GM23338 (cell line): ENCODE measurements at regions not wholly inside any gene's neighbourhood (a gene's known extent, or its start where the extent isn't known, plus 50 kb on each side); places are given as distances from the start of the nearest gene placed in this dataset.

ENCODE experiments used
- ATAC-seq: fragments of 200-7000 bp; cut with Tn5 transposase; 3 replicates; pipeline ENCODE4 v1.9.1; 2020
- DNase-seq: peaks from one replicate; pipeline ENCODE4 v3.0.0-alpha.2; 2015; ENCODE audit warnings: low spot score
- H2AFZ ChIP-seq: fragments of 200-600 bp; sonication (generic); 2 replicates; pipeline ENCODE4 v1.8.0; 2016; ENCODE audit warnings: antibody characterized with exemption, mild to moderate bottlenecking, moderate library complexity
- H3F3A ChIP-seq: fragments of 200-600 bp; sonication (generic); replicated peaks from 2 replicates; pipeline ENCODE4 v1.8.0; 2017; ENCODE audit warnings: antibody characterized with exemption, mixed run types, low read depth
- H3K27ac ChIP-seq: fragments of 200-600 bp; sonication (generic); 2 replicates; pipeline ENCODE4 v1.6.1; 2016; ENCODE audit warnings: low read depth
- H3K27me3 ChIP-seq: fragments of 200-600 bp; sonication (generic); 2 replicates; pipeline ENCODE4 v1.8.0; 2016; ENCODE audit warnings: mild to moderate bottlenecking, mixed run types, moderate library complexity; ENCODE audit not compliant: insufficient read depth
- H3K36me3 ChIP-seq: fragments of 200-600 bp; sonication (generic); 2 replicates; pipeline ENCODE4 v1.8.0; 2016; ENCODE audit warnings: mild to moderate bottlenecking; ENCODE audit not compliant: insufficient read depth
- H3K4me1 ChIP-seq: fragments of 200-600 bp; sonication (generic); 2 replicates; pipeline ENCODE4 v1.8.0; 2016; ENCODE audit warnings: mild to moderate bottlenecking, moderate library complexity; ENCODE audit not compliant: insufficient read depth
- H3K4me2 ChIP-seq: fragments of 200-600 bp; sonication (generic); 2 replicates; pipeline ENCODE4 v1.7.1; 2017; ENCODE audit warnings: mixed run types
- H3K4me3 ChIP-seq: fragments of 200-600 bp; sonication (generic); 2 replicates; pipeline ENCODE4 v1.6.1; 2016; ENCODE audit warnings: mixed run types
- H3K79me2 ChIP-seq: fragments of 200-600 bp; sonication (generic); replicated peaks from 2 replicates; pipeline ENCODE4 v1.8.0; 2017; ENCODE audit warnings: mild to moderate bottlenecking; ENCODE audit not compliant: insufficient read depth
- H3K9me2 ChIP-seq: fragments of 200-600 bp; sonication (generic); 2 replicates; pipeline ENCODE4 v1.8.0; 2017; ENCODE audit not compliant: insufficient read depth
- H4K20me1 ChIP-seq: fragments of 200-600 bp; sonication (generic); replicated peaks from 2 replicates; pipeline ENCODE4 v1.8.0; 2017; ENCODE audit warnings: mild to moderate bottlenecking; ENCODE audit not compliant: insufficient read depth
- H3K27ac Mint-ChIP-seq: 2 replicates; pipeline ENCODE4 v1.8.0; 2020; ENCODE audit warnings: inconsistent platforms, mild to moderate bottlenecking, moderate library complexity, mixed read lengths
- H3K27me3 Mint-ChIP-seq: 3 replicates; pipeline ENCODE4 v1.8.0; 2022; ENCODE audit warnings: low read depth, mild to moderate bottlenecking, moderate library complexity, mixed read lengths, inconsistent platforms; ENCODE audit not compliant: insufficient read depth, poor library complexity
- H3K36me3 Mint-ChIP-seq: 3 replicates; pipeline ENCODE4 v1.8.0; 2021; ENCODE audit warnings: low read depth, mild to moderate bottlenecking, inconsistent platforms, moderate library complexity, mixed read lengths
- H3K4me1 Mint-ChIP-seq: 3 replicates; pipeline ENCODE4 v1.8.0; 2020; ENCODE audit warnings: mild to moderate bottlenecking, inconsistent platforms, mixed read lengths
- H3K4me3 Mint-ChIP-seq: 3 replicates; pipeline ENCODE4 v1.8.0; 2021; ENCODE audit warnings: moderate library complexity, mild to moderate bottlenecking, inconsistent platforms, mixed read lengths
- H3K9me3 Mint-ChIP-seq: 3 replicates; pipeline ENCODE4 v1.8.0; 2020; ENCODE audit warnings: moderate library complexity, mild to moderate bottlenecking, inconsistent platforms, mixed read lengths
- CREB1 ChIP-seq: fragments of 250-450 bp; sonication (Bioruptor Pico); IDR thresholded peaks from 2 replicates; pipeline ENCODE4 v1.5.0; 2020; ENCODE audit warnings: low read depth, mild to moderate bottlenecking, moderate library complexity
- CTCF ChIP-seq, 2 experiments: fragments of 200-600 bp in 1 of 2; sonication (generic) in 1 of 2; conservative IDR thresholded peaks; 2 replicates each; pipeline versions ENCODE4 v1.5.1 to v1.6.1; 2016 to 2017; ENCODE audit warnings: antibody characterized with exemption in 2 of 2, low read depth in 2 of 2, mild to moderate bottlenecking in 2 of 2, moderate library complexity in 1 of 2
- EZH2 ChIP-seq: fragments of 200-600 bp; sonication (generic); IDR thresholded peaks from one replicate; pipeline ENCODE4 v1.8.0; 2017; ENCODE audit warnings: antibody characterized with exemption, mild to moderate bottlenecking, low read depth; ENCODE audit not compliant: unreplicated experiment
- JUNB ChIP-seq: IDR thresholded peaks from one replicate; pipeline ENCODE4 v1.6.1; 2016; ENCODE audit warnings: antibody characterized with exemption; ENCODE audit not compliant: unreplicated experiment
- ZNF462 ChIP-seq: fragments of 250-450 bp; sonication (Bioruptor Pico); IDR thresholded peaks from 2 replicates; pipeline ENCODE4 v1.5.0; 2020; ENCODE audit warnings: mild to moderate bottlenecking, moderate library complexity

- Histone ChIP-seq H3K4me1 (no peaks in the 10 kb centered on the region), H3K9me2 (no peaks in the 10 kb centered on the region), H3K79me2 (no peaks in the 10 kb centered on the region), H4K20me1 (no peaks in the 10 kb centered on the region), H2AFZ (no peak overlapping the region), H3K4me3 (no peak overlapping the region), H3F3A (no peaks in the 10 kb centered on the region), H3K36me3 (no peaks in the 10 kb centered on the region), H3K27ac (no peak overlapping the region), H3K27me3 (no peaks in the 10 kb centered on the region), H3K4me2 (no peak overlapping the region)
- no peak overlapping the region for H3K4me3 Mint-ChIP-seq
- H3K27me3 Mint-ChIP-seq, result no peaks in the 10 kb centered on the region
- no peak for DNase-seq
- no peak overlapping the region for H3K27ac Mint-ChIP-seq
- H3K9me3 Mint-ChIP-seq, result no peaks in the 10 kb centered on the region
- no peak for TF ChIP-seq EZH2
- no peak for TF ChIP-seq CTCF (conservative IDR thresholded peaks at IDR 0.05; ENCODE audit: low read depth in 2 of 2)
- TF ChIP-seq JUNB, result no peak
- no peak for TF ChIP-seq CREB1 (CRISPR knock-in tag)
- no peak for TF ChIP-seq ZNF462
- no peaks in the 10 kb centered on the region for H3K36me3 Mint-ChIP-seq
- ATAC-seq, result no peak
- no peaks in the 10 kb centered on the region for H3K4me1 Mint-ChIP-seq
These were observed 103.2 kb downstream of the MAT2B start for GRCh38 chr5:163608621-163609020.
